ES-I3 (cell line): ENCODE measurements at regions not wholly inside any gene's neighbourhood (a gene's known extent, or its start where the extent isn't known, plus 50 kb on each side); places are given as distances from the start of the nearest gene placed in this dataset.

Experiments used
- H3K36me3 ChIP-seq: 2 replicates; pipeline ENCODE4 v1.6.1; 2013; ENCODE audit warnings: mild to moderate bottlenecking, low read length, control low read depth, moderate library complexity; ENCODE audit not compliant: insufficient read depth
- H3K4me1 ChIP-seq: 2 replicates; pipeline ENCODE4 v1.6.1; 2013; ENCODE audit warnings: mild to moderate bottlenecking, control low read depth, low read length; ENCODE audit not compliant: insufficient read depth
- H3K9ac ChIP-seq: 2 replicates; pipeline ENCODE4 v1.6.1; 2013; ENCODE audit warnings: low read depth, mild to moderate bottlenecking, low read length, moderate library complexity
- H3K9me3 ChIP-seq: 2 replicates; pipeline ENCODE4 v1.6.1; 2013; ENCODE audit warnings: mild to moderate bottlenecking, low read length, moderate library complexity; ENCODE audit not compliant: control insufficient read depth, insufficient read depth

- Histone ChIP-seq H3K36me3 (no peaks in the 10 kb centered on the region), H3K9me3 (no peaks in the 10 kb centered on the region), H3K9ac (no peak overlapping the region), H3K4me1 (peaks cover 4% of the 10 kb centered on the region; the same call in 1 of the 2 replicates)
These were observed 1161.4 kb downstream of the IGSF11 start for GRCh38 chr3:117873249-117873600.

GRCh38 chr3:117874028-117874690, 1160.5 kb downstream of the IGSF11 start:
- H3K36me3 ChIP-seq, result no peaks in the 10 kb centered on the region
- no peak overlapping the region for H3K9ac ChIP-seq
- H3K9me3 ChIP-seq, result no peaks in the 10 kb centered on the region
- H3K4me1 ChIP-seq, result peaks cover 4% of the 10 kb centered on the region; the same call in 1 of the 2 replicates

- H3K4me1 ChIP-seq, result peaks cover 4% of the 10 kb centered on the region; the same call in 1 of the 2 replicates
- no peaks in the 10 kb centered on the region for H3K36me3 ChIP-seq
- no peak overlapping the region for H3K9ac ChIP-seq
- H3K9me3 ChIP-seq, result no peaks in the 10 kb centered on the region
These were observed 1159.5 kb downstream of the IGSF11 start for GRCh38 chr3:117874904-117875874.

- H3K4me1 ChIP-seq, result peaks cover 4% of the 10 kb centered on the region; the same call in 1 of the 2 replicates
- H3K9me3 ChIP-seq, result no peaks in the 10 kb centered on the region
- H3K9ac ChIP-seq, result no peak overlapping the region
- no peaks in the 10 kb centered on the region for H3K36me3 ChIP-seq
These were observed 1158.8 kb downstream of the IGSF11 start for GRCh38 chr3:117875887-117876286.

- Histone ChIP-seq H3K36me3 (no peaks in the 10 kb centered on the region), H3K4me1 (peaks cover 4% of the 10 kb centered on the region; the same call in 1 of the 2 replicates), H3K9ac (no peak overlapping the region), H3K9me3 (no peaks in the 10 kb centered on the region)
These were observed 1154.0 kb downstream of the IGSF11 start for GRCh38 chr3:117880638-117881037.

GRCh38 chr3:117881210-117881609, 1153.4 kb downstream of the IGSF11 start:
- H3K9ac ChIP-seq, result no peak overlapping the region
- H3K36me3 ChIP-seq, result no peaks in the 10 kb centered on the region
- peaks cover 4% of the 10 kb centered on the region; the same call in 1 of the 2 replicates for H3K4me1 ChIP-seq
- H3K9me3 ChIP-seq, result no peaks in the 10 kb centered on the region

- Histone ChIP-seq H3K9ac (no peak overlapping the region), H3K9me3 (no peaks in the 10 kb centered on the region), H3K4me1 (peaks cover 8% of the 10 kb centered on the region), H3K36me3 (no peaks in the 10 kb centered on the region)
These were observed 1149.6 kb downstream of the IGSF11 start for GRCh38 chr3:117885011-117885441.

GRCh38 chr3:117886147-117886546, 1148.5 kb downstream of the IGSF11 start:
- H3K4me1 ChIP-seq, result peaks cover 8% of the 10 kb centered on the region
- no peaks in the 10 kb centered on the region for H3K36me3 ChIP-seq
- H3K9ac ChIP-seq, result no peak overlapping the region
- H3K9me3 ChIP-seq, result no peaks in the 10 kb centered on the region

- Histone ChIP-seq H3K9me3 (no peaks in the 10 kb centered on the region), H3K9ac (no peak overlapping the region), H3K4me1 (peaks cover 8% of the 10 kb centered on the region), H3K36me3 (no peaks in the 10 kb centered on the region)
These were observed 1147.6 kb downstream of the IGSF11 start for GRCh38 chr3:117887031-117887430.

- no peaks in the 10 kb centered on the region for H3K36me3 ChIP-seq
- H3K9me3 ChIP-seq, result no peaks in the 10 kb centered on the region
- H3K4me1 ChIP-seq, result peaks cover 8% of the 10 kb centered on the region
- no peak overlapping the region for H3K9ac ChIP-seq
These were observed 1146.7 kb downstream of the IGSF11 start for GRCh38 chr3:117887901-117888300.

GRCh38 chr3:117892431-117892841, 1142.2 kb downstream of the IGSF11 start:
- Histone ChIP-seq H3K36me3 (no peaks in the 10 kb centered on the region), H3K9me3 (no peaks in the 10 kb centered on the region), H3K9ac (no peak overlapping the region), H3K4me1 (peaks cover 4% of the 10 kb centered on the region; the same call in 1 of the 2 replicates)

- Histone ChIP-seq H3K9me3 (no peaks in the 10 kb centered on the region), H3K4me1 (peaks cover 4% of the 10 kb centered on the region; the same call in 1 of the 2 replicates), H3K36me3 (no peaks in the 10 kb centered on the region), H3K9ac (no peak overlapping the region)
These were observed 1141.6 kb downstream of the IGSF11 start for GRCh38 chr3:117893001-117893400.

- Histone ChIP-seq H3K9ac (no peak overlapping the region), H3K36me3 (no peaks in the 10 kb centered on the region), H3K4me1 (no peaks in the 10 kb centered on the region), H3K9me3 (no peaks in the 10 kb centered on the region)
These were observed 1141.0 kb downstream of the IGSF11 start for GRCh38 chr3:117893638-117894037.

GRCh38 chr3:117898722-117899522, 1135.7 kb downstream of the IGSF11 start:
- Histone ChIP-seq H3K4me1 (no peaks in the 10 kb centered on the region), H3K9ac (no peak overlapping the region)

More at GRCh38 chr3:117898722-117899522, 1135.7 kb downstream of the IGSF11 start:
- Histone ChIP-seq H3K36me3 (no peaks in the 10 kb centered on the region), H3K9me3 (no peaks in the 10 kb centered on the region)
